Left ventricle myocardium inferior (tissue), 1 donor: ENCODE measurements at regions not wholly inside any gene's neighbourhood (a gene's known extent, or its start where the extent isn't known, plus 50 kb on each side); places are given as distances from the start of the nearest gene placed in this dataset.

Experiments used
- DNase-seq: peaks from one replicate; pipeline ENCODE4 v3.0.0-alpha.2; 2020
- H3K27ac ChIP-seq: fragments of 200-600 bp; replicated peaks from 2 replicates; pipeline ENCODE4 v1.8.0; 2021
- H3K27me3 ChIP-seq: fragments of 200-600 bp; 2 replicates; pipeline ENCODE4 v1.8.0; 2021; ENCODE audit warnings: low read depth
- H3K36me3 ChIP-seq: fragments of 200-600 bp; 2 replicates; pipeline ENCODE4 v1.8.0; 2021
- H3K4me1 ChIP-seq: fragments of 200-600 bp; 2 replicates; pipeline ENCODE4 v1.8.0; 2021
- H3K4me3 ChIP-seq: fragments of 200-600 bp; 2 replicates; pipeline ENCODE4 v1.8.0; 2021; ENCODE audit warnings: mild to moderate bottlenecking, moderate library complexity
- H3K9me3 ChIP-seq: fragments of 200-600 bp; replicated peaks from 2 replicates; pipeline ENCODE4 v1.8.0; 2021
- CTCF ChIP-seq: fragments of 200-600 bp; IDR thresholded peaks from 2 replicates; pipeline ENCODE4 v1.8.0; 2021; ENCODE audit warnings: antibody characterized with exemption, mild to moderate bottlenecking, borderline replicate concordance
- intact Hi-C: fragments of 100-400 bp; cut with micrococcal nuclease; formaldehyde crosslinking; loops from one replicate; pipeline ENCODE4 v1.11.0; 2022
- donor health status: DM: no; HTN: yes; CAD: no; lungs with severe emphysema.

GRCh38 chr7:41573443-41573842 is 129.4 kb downstream of the INHBA start:
- no peak for DNase-seq
- intact Hi-C loops = no loop called here
- H3K27me3 ChIP-seq = no peaks in the 10 kb centered on the region
- H3K4me1 ChIP-seq = peaks cover 8% of the 10 kb centered on the region
- H3K4me3 ChIP-seq = no peak overlapping the region
- H3K36me3 ChIP-seq = no peaks in the 10 kb centered on the region
- TF ChIP-seq CTCF = no peak
- H3K9me3 ChIP-seq = no peaks in the 10 kb centered on the region
- no peak overlapping the region for H3K27ac ChIP-seq

- H3K4me3 ChIP-seq = no peak overlapping the region
- no peaks in the 10 kb centered on the region for H3K9me3 ChIP-seq
- H3K27me3 ChIP-seq = no peaks in the 10 kb centered on the region
- H3K4me1 ChIP-seq = peaks cover 8% of the 10 kb centered on the region
- H3K36me3 ChIP-seq = no peaks in the 10 kb centered on the region
- intact Hi-C loops = no loop called here
- DNase-seq = no peak
- TF ChIP-seq CTCF = no peak
- no peak overlapping the region for H3K27ac ChIP-seq
Observed at GRCh38 chr7:41573015-41573414, 129.9 kb downstream of the INHBA start.

- no peaks in the 10 kb centered on the region for H3K36me3 ChIP-seq
- no peaks in the 10 kb centered on the region for H3K9me3 ChIP-seq
- no peaks in the 10 kb centered on the region for H3K27me3 ChIP-seq
- no peak for TF ChIP-seq CTCF
- intact Hi-C loops = no loop called here
- no peak overlapping the region for H3K4me3 ChIP-seq
- H3K27ac ChIP-seq = no peak overlapping the region
- peaks cover 8% of the 10 kb centered on the region for H3K4me1 ChIP-seq
- DNase-seq = no peak
Observed at GRCh38 chr7:41571573-41571972, 131.3 kb downstream of the INHBA start.

- H3K4me1 ChIP-seq = peaks cover 8% of the 10 kb centered on the region
- no peaks in the 10 kb centered on the region for H3K9me3 ChIP-seq
- peaks cover 2% of the 10 kb centered on the region for H3K27me3 ChIP-seq
- H3K27ac ChIP-seq = no peak overlapping the region
- H3K36me3 ChIP-seq = no peaks in the 10 kb centered on the region
- no peak for TF ChIP-seq CTCF
- intact Hi-C loops = no loop called here
- no peak overlapping the region for H3K4me3 ChIP-seq
- no peak for DNase-seq
Observed at GRCh38 chr7:41570766-41571165, 132.1 kb downstream of the INHBA start.

GRCh38 chr7:41568135-41568534 is 134.8 kb downstream of the INHBA start:
- intact Hi-C loops = no loop called here
- Histone ChIP-seq H3K27ac (no peak overlapping the region), H3K36me3 (no peaks in the 10 kb centered on the region), H3K4me1 (no peaks in the 10 kb centered on the region), H3K27me3 (peaks cover 8% of the 10 kb centered on the region), H3K4me3 (no peak overlapping the region), H3K9me3 (no peaks in the 10 kb centered on the region)
- TF ChIP-seq CTCF = no peak
- no peak for DNase-seq

- peaks cover 8% of the 10 kb centered on the region for H3K27me3 ChIP-seq
- no peak for TF ChIP-seq CTCF
- no peak overlapping the region for H3K27ac ChIP-seq
- no peaks in the 10 kb centered on the region for H3K9me3 ChIP-seq
- intact Hi-C loops = no loop called here
- no peak overlapping the region for H3K4me3 ChIP-seq
- H3K36me3 ChIP-seq = no peaks in the 10 kb centered on the region
- DNase-seq = no peak
- H3K4me1 ChIP-seq = no peaks in the 10 kb centered on the region
Observed at GRCh38 chr7:41567731-41568114, 135.2 kb downstream of the INHBA start.
